ENCODE measurements at regions not wholly inside any gene's neighbourhood (a gene's known extent, or its start where the extent isn't known, plus 50 kb on each side); places are given as distances from the start of the nearest gene placed in this dataset.
"Not testable (repeated sequence)": the region's sequence is repeated elsewhere in the genome, so short reads cannot be mapped to it uniquely, and the experiment has no call there.

DNA sequence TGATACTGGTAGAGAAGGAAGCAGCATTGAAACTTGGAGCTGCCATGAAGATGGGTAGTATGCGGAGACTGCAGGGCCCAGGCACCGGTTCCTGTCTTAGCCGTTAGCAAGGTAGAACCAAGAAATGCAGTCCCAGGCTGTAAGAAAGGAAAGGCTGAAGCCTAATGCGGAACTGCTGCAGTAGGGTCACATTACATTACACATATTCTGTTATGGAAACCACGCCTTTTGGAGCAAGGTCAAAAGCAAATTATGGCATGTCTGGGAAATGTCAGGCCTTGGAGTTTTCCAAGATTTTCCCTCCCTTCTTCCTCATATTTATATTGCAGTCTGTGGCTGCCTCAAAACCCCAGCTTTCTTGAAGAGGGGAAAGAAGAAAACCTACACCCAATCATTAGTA is 204.8 kb upstream of the RASGEF1B start:
- TF ChIP-seq, protein P1, sequence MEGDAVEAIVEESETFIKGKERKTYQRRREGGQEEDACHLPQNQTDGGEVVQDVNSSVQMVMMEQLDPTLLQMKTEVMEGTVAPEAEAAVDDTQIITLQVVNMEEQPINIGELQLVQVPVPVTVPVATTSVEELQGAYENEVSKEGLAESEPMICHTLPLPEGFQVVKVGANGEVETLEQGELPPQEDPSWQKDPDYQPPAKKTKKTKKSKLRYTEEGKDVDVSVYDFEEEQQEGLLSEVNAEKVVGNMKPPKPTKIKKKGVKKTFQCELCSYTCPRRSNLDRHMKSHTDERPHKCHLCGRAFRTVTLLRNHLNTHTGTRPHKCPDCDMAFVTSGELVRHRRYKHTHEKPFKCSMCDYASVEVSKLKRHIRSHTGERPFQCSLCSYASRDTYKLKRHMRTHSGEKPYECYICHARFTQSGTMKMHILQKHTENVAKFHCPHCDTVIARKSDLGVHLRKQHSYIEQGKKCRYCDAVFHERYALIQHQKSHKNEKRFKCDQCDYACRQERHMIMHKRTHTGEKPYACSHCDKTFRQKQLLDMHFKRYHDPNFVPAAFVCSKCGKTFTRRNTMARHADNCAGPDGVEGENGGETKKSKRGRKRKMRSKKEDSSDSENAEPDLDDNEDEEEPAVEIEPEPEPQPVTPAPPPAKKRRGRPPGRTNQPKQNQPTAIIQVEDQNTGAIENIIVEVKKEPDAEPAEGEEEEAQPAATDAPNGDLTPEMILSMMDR (IDR thresholded peaks at IDR 0.05), result no peak
- TF ChIP-seq POLR2A (IDR thresholded peaks at IDR 0.05), result no peak
- Histone ChIP-seq H3K4me3 (no peak overlapping the region), H3K36me3 (no peaks in the 10 kb centered on the region), H3K4me1 (peaks cover 0 to 9% (median 4%) of the 10 kb centered on the region in 3 donors), H3K9me3 (no peaks in the 10 kb centered on the region), H3K27ac (no peak overlapping the region), H3K27me3 (no peaks in the 10 kb centered on the region)
- WGBS, 2 donors, result 36 to 43% methylated on average over 5 of the region's 5 CpGs
- no peak for DNase-seq
- intact Hi-C loops (cut with DNase I), result no loop called here

DNA sequence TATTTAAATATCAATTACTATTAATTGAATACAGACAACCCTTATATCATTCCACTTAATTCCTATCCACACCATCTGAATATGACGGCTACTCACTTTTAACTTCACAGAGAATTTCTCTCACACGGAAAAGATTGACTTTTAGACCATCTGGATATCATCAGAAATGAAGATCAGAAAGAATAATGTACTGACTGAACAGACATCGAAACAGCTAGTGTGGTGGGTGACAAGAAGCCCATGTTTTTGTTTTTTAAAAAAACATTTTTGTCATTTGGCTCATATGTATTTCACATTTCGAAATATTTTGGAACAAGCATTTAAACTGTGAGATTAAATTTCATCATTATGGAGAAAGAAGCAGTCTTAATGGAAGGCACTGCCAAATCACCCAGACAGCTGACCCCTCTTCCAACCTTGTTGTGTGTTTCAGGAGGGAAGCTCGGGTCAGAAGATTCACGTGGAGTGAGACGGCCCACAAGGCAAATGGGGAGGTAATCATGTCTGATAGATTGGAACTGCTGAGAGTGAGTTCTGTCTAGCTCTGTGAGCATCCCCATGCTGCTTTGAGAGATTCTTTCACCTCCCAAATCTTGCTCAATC is 204.2 kb upstream of the RASGEF1B start:
- peaks cover 0 to 9% (median 4%) of the 10 kb centered on the region in 3 donors for H3K4me1 ChIP-seq
- no peaks in the 10 kb centered on the region for H3K27me3 ChIP-seq
- 69 to 76% methylated on average over 7 of the region's 7 CpGs for WGBS, 2 donors
- no peaks in the 10 kb centered on the region for H3K36me3 ChIP-seq
- H3K27ac ChIP-seq, result no peak overlapping the region
- no peak for DNase-seq
- no peak overlapping the region for H3K4me3 ChIP-seq
- TF ChIP-seq POLR2A (IDR thresholded peaks at IDR 0.05), result no peak
- TF ChIP-seq, protein P1 (IDR thresholded peaks at IDR 0.05), result no peak
- no peaks in the 10 kb centered on the region for H3K9me3 ChIP-seq
- intact Hi-C loops (cut with DNase I), result no loop called here

DNA sequence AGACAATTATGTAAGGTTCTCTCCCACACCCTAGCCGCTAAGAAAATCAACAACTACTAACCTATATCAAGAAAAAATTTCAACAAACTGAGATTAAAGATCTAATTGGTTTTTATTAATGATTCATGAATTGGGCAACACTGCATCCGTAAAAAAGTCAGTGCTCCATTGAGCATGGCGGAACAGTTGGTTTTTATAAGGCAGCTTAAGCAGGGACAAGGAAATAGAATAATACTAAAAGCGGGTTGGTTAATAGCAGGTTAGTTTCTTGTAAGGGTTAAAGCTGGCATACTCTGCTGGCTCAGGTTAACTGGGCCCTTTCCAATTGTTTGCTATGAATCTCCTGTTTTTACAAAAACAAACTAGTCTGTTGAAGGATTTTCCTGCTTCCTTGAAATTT is 202.3 kb upstream of the RASGEF1B start:
- DNase-seq, result no peak
- no peaks in the 10 kb centered on the region for H3K9me3 ChIP-seq
- WGBS, 2 donors, result 68% methylated on average over 4 of the region's 4 CpGs
- H3K4me1 ChIP-seq, result peaks cover 0 to 9% (median 4%) of the 10 kb centered on the region in 3 donors
- no peaks in the 10 kb centered on the region for H3K27me3 ChIP-seq
- no peaks in the 10 kb centered on the region for H3K36me3 ChIP-seq
- TF ChIP-seq, protein P1 (IDR thresholded peaks at IDR 0.05), result no peak
- no peak for TF ChIP-seq POLR2A (IDR thresholded peaks at IDR 0.05)
- H3K4me3 ChIP-seq, result no peak overlapping the region
- intact Hi-C loops (cut with DNase I), result no loop called here
- H3K27ac ChIP-seq, result no peak overlapping the region

DNA sequence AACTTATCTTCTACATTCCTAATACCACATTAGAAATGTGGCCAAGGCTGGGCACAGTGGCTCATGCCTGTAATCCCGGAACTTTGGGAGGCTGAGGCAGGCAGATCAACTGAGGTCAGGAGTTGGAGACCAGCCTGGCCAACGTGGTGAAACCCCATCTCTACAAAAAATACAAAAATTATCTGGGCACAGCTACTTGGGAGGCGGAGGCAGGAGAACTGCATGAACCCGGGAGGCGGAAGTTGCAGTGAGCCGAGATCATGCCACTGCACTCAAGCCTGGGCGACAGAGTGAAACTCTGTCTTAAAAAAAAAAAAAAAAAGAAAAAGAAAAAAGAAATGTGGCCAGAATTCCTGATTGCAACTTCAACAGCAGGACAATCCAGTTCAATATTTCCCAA is 196.6 kb upstream of the RASGEF1B start:
- H3K4me3 ChIP-seq; H3K27me3 ChIP-seq; DNase-seq; H3K9me3 ChIP-seq; H3K36me3 ChIP-seq; intact Hi-C loops (cut with DNase I); H3K27ac ChIP-seq: not testable (repeated sequence)
- H3K4me1 ChIP-seq, result peaks cover 0 to 14% (median 12%) of the 10 kb centered on the region in 3 donors
- 77 to 85% methylated on average over 7 of the region's 7 CpGs for WGBS, 2 donors

DNA sequence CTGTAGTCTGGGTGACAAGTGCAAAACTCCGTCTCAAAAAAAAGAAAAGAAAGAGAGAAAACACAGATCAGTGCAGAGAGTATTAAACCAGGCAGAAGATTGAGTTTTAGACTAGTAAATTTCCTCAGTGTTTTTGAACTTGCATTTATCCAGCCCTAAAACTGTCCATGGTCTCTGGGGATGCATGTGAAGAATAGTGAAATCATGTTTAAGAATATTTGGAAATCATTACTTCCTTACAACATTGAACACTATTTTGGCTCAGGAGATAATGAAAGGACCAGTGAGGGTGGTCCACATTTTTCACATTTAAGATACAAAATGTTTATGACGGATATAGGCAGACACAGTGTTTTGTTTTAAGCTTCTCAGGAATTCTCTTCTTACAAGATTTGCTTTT is 195.8 kb upstream of the RASGEF1B start:
- no peak overlapping the region for H3K27ac ChIP-seq
- peaks cover 0 to 21% (median 16%) of the 10 kb centered on the region in 3 donors for H3K4me1 ChIP-seq
- H3K36me3 ChIP-seq, result no peaks in the 10 kb centered on the region
- 76 to 87% methylated on average over 2 of the region's 2 CpGs for WGBS, 2 donors
- no peaks in the 10 kb centered on the region for H3K9me3 ChIP-seq
- DNase-seq, result no peak
- H3K27me3 ChIP-seq, result no peaks in the 10 kb centered on the region
- TF ChIP-seq POLR2A (IDR thresholded peaks at IDR 0.05), result no peak
- TF ChIP-seq, protein P1 (IDR thresholded peaks at IDR 0.05), result no peak
- no peak overlapping the region for H3K4me3 ChIP-seq
- intact Hi-C loops (cut with DNase I), result no loop called here

DNA sequence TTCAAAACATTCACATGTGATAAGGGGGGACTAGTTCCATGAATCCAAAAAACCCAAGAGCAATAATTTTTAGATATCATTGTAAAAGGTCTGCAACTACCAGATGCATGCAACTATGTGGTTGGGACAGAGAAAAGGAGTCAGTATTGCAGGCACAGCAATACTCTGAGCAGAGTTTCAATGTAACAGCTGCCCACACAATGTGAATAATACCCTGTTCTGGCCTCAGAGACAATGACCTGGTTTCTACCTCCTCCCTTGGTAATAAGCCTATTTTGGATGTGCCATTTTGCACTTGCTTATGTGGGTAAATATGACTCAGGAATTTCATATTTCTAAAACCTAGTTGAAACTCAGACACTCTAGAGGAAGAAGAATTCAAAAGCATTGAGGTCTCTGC is 194.8 kb upstream of the RASGEF1B start:
- Histone ChIP-seq H3K9me3 (no peaks in the 10 kb centered on the region), H3K27me3 (no peaks in the 10 kb centered on the region), H3K36me3 (no peaks in the 10 kb centered on the region), H3K4me1 (peaks cover 0 to 21% (median 16%) of the 10 kb centered on the region in 3 donors), H3K27ac (no peak overlapping the region), H3K4me3 (no peak overlapping the region)
- DNase-seq, result no peak
- intact Hi-C loops (cut with DNase I), result no loop called here
- TF ChIP-seq, protein P1 (IDR thresholded peaks at IDR 0.05), result no peak
- TF ChIP-seq POLR2A (IDR thresholded peaks at IDR 0.05), result no peak

Measured in esophagus squamous epithelium (tissue), 5 donors.